ENCODE measurements at regions not wholly inside any gene's neighbourhood (a gene's known extent, or its start where the extent isn't known, plus 50 kb on each side); places are given as distances from the start of the nearest gene placed in this dataset.

GRCh38 chr13:106748785-106749184 is 180.8 kb upstream of the ARGLU1 start:
- no peak for TF ChIP-seq CTCF (conservative IDR thresholded peaks at IDR 0.05)
- TF ChIP-seq EZH2 (IDR thresholded peaks at IDR 0.05; ENCODE audit: low read depth), result no peak
